ENCODE measurements at regions not wholly inside any gene's neighbourhood (a gene's known extent, or its start where the extent isn't known, plus 50 kb on each side); places are given as distances from the start of the nearest gene placed in this dataset.

DNA sequence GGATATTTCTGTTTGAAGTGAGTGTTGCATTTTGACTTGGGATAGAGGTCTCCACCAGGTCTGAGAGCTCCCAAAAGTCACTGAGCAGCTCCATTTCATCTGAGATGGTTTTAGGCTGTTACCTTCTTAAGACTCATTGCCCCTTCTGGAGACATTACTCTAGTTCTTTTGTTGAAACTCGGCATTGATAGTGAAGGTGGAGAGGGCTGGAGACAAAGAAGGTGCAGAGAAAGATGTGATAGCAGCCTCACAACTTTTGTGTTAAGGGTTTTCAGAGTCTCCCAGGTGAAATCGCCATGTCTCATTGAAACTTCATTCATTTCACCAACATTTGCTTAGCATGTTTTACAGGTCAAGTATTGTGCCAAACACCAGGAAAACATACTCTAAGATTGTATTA is 219.6 kb downstream of the INSIG2 start:
- no peak for TF ChIP-seq POLR2A (IDR thresholded peaks at IDR 0.05)
- TF ChIP-seq, protein P1, sequence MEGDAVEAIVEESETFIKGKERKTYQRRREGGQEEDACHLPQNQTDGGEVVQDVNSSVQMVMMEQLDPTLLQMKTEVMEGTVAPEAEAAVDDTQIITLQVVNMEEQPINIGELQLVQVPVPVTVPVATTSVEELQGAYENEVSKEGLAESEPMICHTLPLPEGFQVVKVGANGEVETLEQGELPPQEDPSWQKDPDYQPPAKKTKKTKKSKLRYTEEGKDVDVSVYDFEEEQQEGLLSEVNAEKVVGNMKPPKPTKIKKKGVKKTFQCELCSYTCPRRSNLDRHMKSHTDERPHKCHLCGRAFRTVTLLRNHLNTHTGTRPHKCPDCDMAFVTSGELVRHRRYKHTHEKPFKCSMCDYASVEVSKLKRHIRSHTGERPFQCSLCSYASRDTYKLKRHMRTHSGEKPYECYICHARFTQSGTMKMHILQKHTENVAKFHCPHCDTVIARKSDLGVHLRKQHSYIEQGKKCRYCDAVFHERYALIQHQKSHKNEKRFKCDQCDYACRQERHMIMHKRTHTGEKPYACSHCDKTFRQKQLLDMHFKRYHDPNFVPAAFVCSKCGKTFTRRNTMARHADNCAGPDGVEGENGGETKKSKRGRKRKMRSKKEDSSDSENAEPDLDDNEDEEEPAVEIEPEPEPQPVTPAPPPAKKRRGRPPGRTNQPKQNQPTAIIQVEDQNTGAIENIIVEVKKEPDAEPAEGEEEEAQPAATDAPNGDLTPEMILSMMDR (IDR thresholded peaks at IDR 0.05) = no peak

Measured in esophagus squamous epithelium (tissue), 4 donors.